Prostate gland (tissue), 2 donors: ENCODE measurements at regions not wholly inside any gene's neighbourhood (a gene's known extent, or its start where the extent isn't known, plus 50 kb on each side); places are given as distances from the start of the nearest gene placed in this dataset.

Experiments used
- POLR2AphosphoS5 ChIP-seq: sonication (generic); formaldehyde crosslinking; IDR thresholded peaks from one replicate; pipeline ENCODE4 v1.6.1; 2017; ENCODE audit warnings: antibody characterized with exemption
- TF ChIP-seq, protein P1 (sequence below), 4 experiments: fragments of 200-600 bp in 2 of 4; fragments of 450-650 bp in 2 of 4; sonication (generic) in 2 of 4; IDR thresholded peaks; 1 replicate in 3 of 4; 2 replicates in 1 of 4; pipeline ENCODE4 v1.5.1; 2016 to 2019; ENCODE audit warnings: antibody characterized with exemption in 4 of 4, mild to moderate bottlenecking in 2 of 4, moderate library complexity in 2 of 4

DNA sequence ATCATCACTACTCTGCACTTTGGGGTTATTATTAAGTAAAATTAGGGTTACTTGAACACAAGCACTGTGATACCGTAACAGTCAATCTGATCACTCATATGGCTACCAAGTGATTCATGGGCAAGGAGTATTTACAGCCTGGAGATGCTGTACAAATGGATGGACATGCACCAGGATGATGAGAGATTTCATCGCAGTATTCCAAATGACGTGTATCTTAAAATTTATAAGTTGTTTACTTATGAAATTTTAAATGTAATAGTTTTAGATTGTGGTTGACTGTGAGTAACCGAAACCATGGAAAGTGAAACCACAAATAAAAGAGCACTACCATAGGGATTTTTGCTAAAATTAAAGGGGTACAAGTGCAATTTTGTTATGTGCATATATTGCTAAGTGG, 462.2 kb upstream of the PTGER4 start:
- TF ChIP-seq, protein P1, sequence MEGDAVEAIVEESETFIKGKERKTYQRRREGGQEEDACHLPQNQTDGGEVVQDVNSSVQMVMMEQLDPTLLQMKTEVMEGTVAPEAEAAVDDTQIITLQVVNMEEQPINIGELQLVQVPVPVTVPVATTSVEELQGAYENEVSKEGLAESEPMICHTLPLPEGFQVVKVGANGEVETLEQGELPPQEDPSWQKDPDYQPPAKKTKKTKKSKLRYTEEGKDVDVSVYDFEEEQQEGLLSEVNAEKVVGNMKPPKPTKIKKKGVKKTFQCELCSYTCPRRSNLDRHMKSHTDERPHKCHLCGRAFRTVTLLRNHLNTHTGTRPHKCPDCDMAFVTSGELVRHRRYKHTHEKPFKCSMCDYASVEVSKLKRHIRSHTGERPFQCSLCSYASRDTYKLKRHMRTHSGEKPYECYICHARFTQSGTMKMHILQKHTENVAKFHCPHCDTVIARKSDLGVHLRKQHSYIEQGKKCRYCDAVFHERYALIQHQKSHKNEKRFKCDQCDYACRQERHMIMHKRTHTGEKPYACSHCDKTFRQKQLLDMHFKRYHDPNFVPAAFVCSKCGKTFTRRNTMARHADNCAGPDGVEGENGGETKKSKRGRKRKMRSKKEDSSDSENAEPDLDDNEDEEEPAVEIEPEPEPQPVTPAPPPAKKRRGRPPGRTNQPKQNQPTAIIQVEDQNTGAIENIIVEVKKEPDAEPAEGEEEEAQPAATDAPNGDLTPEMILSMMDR (IDR thresholded peaks at IDR 0.05) = no peak
- no peak for TF ChIP-seq POLR2AphosphoS5
